ENCODE measurements at regions not wholly inside any gene's neighbourhood (a gene's known extent, or its start where the extent isn't known, plus 50 kb on each side); places are given as distances from the start of the nearest gene placed in this dataset.

GRCh38 chr11:26096451-26096850 is 235.5 kb upstream of the ANO3 start:
- DNase-seq (ENCODE audit: low read depth): no peak

GRCh38 chr11:26102325-26102724 is 229.6 kb upstream of the ANO3 start:
- DNase-seq (ENCODE audit: low read depth): no peak

GRCh38 chr11:26105762-26106423 is 226.0 kb upstream of the ANO3 start:
- DNase-seq (ENCODE audit: low read depth): no peak

- no peak for DNase-seq (ENCODE audit: low read depth)
Measured at GRCh38 chr11:26106726-26107125, 225.2 kb upstream of the ANO3 start.

- no peak for DNase-seq (ENCODE audit: low read depth)
Measured at GRCh38 chr11:26109658-26110368, 222.1 kb upstream of the ANO3 start.

GRCh38 chr11:26112264-26112663 is 219.7 kb upstream of the ANO3 start:
- no peak for DNase-seq (ENCODE audit: low read depth)

- DNase-seq (ENCODE audit: low read depth): no peak
Measured at GRCh38 chr11:26121466-26121865, 210.5 kb upstream of the ANO3 start.

- no peak for DNase-seq (ENCODE audit: low read depth)
Measured at GRCh38 chr11:26126741-26127140, 205.2 kb upstream of the ANO3 start.

GRCh38 chr11:26127336-26127735 is 204.6 kb upstream of the ANO3 start:
- no peak for DNase-seq (ENCODE audit: low read depth)

GRCh38 chr11:26131406-26131805 is 200.5 kb upstream of the ANO3 start:
- no peak for DNase-seq (ENCODE audit: low read depth)

GRCh38 chr11:26134053-26134452 is 197.9 kb upstream of the ANO3 start:
- DNase-seq (ENCODE audit: low read depth): no peak

- DNase-seq (ENCODE audit: low read depth): no peak
Measured at GRCh38 chr11:26134481-26135355, 197.2 kb upstream of the ANO3 start.

- DNase-seq (ENCODE audit: low read depth): no peak
Measured at GRCh38 chr11:26137651-26138050, 194.3 kb upstream of the ANO3 start.

GRCh38 chr11:26142891-26143290 is 189.0 kb upstream of the ANO3 start:
- DNase-seq (ENCODE audit: low read depth): no peak

GRCh38 chr11:26143566-26144290 is 188.2 kb upstream of the ANO3 start:
- DNase-seq (ENCODE audit: low read depth): no peak

- DNase-seq (ENCODE audit: low read depth): no peak
Measured at GRCh38 chr11:26144291-26144690, 187.6 kb upstream of the ANO3 start.

GRCh38 chr11:26144911-26145310 is 187.0 kb upstream of the ANO3 start:
- no peak for DNase-seq (ENCODE audit: low read depth)

- DNase-seq (ENCODE audit: low read depth): no peak
Measured at GRCh38 chr11:26149585-26149984, 182.3 kb upstream of the ANO3 start.

GRCh38 chr11:26150031-26150430 is 181.9 kb upstream of the ANO3 start:
- no peak for DNase-seq (ENCODE audit: low read depth)

- no peak for DNase-seq (ENCODE audit: low read depth)
Measured at GRCh38 chr11:26158251-26158650, 173.7 kb upstream of the ANO3 start.

GRCh38 chr11:26162291-26162690 is 169.6 kb upstream of the ANO3 start:
- DNase-seq (ENCODE audit: low read depth): no peak

GRCh38 chr11:26186389-26186788 is 145.5 kb upstream of the ANO3 start:
- DNase-seq (ENCODE audit: low read depth): no peak

Measured in stimulated activated CD8-positive, alpha-beta memory T cell treated with anti-CD3 and anti-CD28 coated beads, Interleukin-4, amount 100 ng/mL, for 24 hours (primary cell).